ENCODE measurements at regions not wholly inside any gene's neighbourhood (a gene's known extent, or its start where the extent isn't known, plus 50 kb on each side); places are given as distances from the start of the nearest gene placed in this dataset.

GRCh38 chr11:15764326-15764725 lies 592.0 kb downstream of the SOX6 start:
- DNase-seq (ENCODE audit: low read depth in 2 of 2, low spot score in 1 of 2) = no peak

DNA sequence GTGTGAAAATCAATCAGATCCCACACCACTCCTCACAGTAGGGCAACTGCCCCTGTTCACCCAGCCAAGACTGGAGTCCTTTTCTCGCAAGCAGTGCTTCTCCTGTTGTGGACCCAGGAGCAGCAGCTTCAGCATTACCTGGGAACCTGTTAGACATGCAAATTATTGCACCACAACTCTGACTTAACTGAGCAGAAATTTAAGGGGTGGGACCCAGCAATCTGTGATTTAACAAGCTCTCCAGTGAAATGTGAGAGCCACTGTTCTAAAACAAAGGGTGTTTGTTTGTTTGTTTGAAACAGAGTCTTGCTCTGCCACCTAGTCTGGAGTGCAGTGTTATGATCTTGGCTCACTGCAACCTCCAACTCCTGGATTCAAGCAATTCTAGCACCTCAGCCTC lies 591.4 kb downstream of the SOX6 start:
- DNase-seq (ENCODE audit: low read depth in 2 of 2, low spot score in 1 of 2) = no peak

DNA sequence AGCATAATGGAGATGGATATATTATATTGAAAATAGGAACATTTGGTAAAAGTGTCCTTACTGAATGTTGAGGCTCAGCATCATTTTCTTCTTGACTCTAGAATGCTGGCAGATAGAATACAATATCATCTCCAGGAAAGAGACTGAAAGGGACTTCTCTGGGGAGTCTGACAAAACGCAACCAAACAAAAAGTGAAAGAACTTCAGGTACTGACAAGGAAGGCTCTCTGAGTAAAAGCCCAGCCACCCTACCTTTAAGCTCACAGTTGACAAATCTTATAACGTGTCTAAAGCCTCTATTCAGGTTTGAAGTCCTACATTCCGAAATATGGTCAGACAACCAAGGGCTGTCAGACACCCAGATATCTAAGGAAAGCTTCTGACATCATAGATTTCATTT lies 590.8 kb downstream of the SOX6 start:
- no peak for DNase-seq (ENCODE audit: low read depth in 2 of 2, low spot score in 1 of 2)

GRCh38 chr11:15768321-15768720 lies 588.0 kb downstream of the SOX6 start:
- no peak for DNase-seq (ENCODE audit: low read depth in 2 of 2, low spot score in 1 of 2)

- DNase-seq (ENCODE audit: low read depth in 2 of 2, low spot score in 1 of 2) = no peak
These were observed 587.1 kb downstream of the SOX6 start for GRCh38 chr11:15769203-15769602.

GRCh38 chr11:15770798-15771414 lies 585.4 kb downstream of the SOX6 start:
- no peak for DNase-seq (ENCODE audit: low read depth in 2 of 2, low spot score in 1 of 2)

- DNase-seq (ENCODE audit: low read depth in 2 of 2, low spot score in 1 of 2) = no peak
These were observed 583.8 kb downstream of the SOX6 start for GRCh38 chr11:15772547-15772946.

GRCh38 chr11:15772981-15773380 lies 583.4 kb downstream of the SOX6 start:
- DNase-seq (ENCODE audit: low read depth in 2 of 2, low spot score in 1 of 2) = no peak

DNA sequence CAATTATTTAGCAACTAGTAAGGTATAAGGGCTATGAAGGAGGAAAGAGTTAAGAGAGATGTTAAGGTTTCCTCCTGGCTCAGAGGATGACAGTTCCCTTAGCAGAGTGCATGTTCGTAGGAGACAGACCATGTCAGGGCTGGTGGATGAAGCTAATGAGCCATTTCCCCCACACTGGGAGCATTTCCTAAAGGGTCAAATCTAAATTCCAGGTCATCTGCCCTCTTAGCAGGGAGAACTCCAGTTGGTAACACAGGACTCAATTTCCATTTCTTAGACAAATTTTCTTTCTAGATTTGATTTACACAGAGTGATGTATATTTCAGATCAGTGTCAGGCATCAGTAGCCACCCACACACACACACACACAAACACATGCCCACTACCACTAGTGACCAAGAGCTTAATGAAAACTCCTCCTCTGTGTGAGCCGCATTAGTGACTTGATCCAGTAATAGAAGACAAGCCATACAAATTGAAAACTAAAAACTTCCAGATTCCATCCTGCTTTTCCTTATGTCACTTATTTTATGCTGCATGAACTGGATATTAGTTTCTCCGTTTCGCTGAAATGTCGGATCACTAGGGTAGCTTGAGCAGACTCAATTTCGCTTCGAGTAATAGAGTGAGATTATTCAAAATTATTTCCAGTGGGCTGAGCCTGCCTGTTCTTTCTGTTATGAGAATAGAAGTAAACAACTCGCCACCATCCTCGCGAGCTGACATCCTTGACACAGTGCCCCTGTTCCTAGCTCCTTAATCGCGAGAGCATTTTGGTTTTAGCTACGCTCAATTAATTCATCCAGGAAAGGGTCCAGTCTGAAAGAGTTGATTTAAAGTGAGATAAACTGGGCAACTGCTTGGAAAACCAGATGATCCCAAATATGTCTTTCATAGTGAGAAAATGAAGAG lies 582.6 kb downstream of the SOX6 start:
- DNase-seq (ENCODE audit: low read depth in 2 of 2, low spot score in 1 of 2) = no peak

DNA sequence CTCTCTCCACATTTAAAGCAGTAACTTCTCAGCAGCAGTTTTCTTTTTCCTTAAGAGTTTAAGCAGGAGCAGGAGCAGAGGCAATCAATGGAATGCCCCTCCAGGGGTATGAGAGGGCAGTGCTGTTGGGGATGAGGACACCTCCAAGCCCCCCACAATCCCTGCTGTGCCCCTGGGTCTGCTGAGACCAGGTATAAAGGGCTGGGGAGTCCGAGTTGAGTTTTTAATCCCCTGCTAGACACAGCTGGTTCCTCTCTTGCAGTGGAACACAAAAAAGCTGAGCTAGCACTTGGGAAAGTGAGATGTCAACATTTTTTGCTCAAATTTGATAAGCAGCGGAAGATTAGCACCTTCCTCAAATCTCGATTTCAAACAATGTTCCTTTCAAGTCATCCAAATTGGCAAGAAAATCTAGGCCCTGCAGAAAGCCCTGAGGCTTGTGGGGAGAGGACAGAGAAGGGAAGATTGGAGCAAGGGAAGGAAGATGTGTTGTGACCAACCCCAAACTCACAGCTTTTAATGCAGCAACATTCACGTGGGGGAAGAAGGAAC lies 581.9 kb downstream of the SOX6 start:
- DNase-seq (ENCODE audit: low read depth in 2 of 2, low spot score in 1 of 2) = no peak

DNA sequence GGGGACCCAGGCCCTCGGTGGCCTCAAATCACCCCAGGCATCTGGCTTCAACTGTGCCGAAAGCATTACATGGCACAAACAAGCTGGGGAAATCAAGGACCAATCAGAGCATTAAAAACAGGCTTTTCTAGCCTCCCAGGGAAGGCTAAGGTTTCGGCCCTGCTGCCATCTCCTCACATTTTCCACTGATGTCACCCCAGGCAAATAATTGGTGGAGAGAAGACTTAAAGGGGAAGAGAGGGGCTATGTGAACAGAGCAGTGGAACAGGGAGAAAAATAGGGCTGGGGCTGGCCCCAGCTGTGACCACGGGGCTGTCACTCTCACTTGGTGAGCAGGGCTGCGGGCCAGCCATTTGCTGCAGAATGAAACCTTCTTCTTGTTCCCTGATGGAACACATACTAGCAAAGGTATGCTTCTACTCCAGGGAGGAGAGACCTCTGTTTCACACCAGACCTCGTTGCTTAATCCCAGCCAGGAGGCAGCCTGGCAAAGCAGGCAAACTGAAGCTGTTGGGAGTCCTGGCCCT lies 581.3 kb downstream of the SOX6 start:
- no peak for DNase-seq (ENCODE audit: low read depth in 2 of 2, low spot score in 1 of 2)

DNA sequence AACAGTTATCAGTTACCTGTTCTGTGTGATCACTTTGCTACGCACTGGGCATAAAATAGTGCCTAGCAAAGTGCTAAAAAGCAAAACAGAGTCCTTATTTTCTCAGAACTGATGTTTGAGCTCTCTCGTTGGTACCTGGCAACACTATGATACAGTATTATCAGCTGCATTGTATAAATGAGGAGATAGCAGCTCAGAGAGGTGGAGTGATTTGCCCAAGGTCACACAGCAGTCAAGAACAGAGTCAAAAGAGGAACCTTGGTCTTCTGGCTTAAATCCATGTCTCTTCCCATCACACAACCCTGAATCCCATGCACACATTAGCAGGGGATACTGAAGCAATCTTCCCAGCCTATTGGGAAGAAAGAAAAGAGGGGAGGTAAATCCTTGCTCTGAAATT lies 580.5 kb downstream of the SOX6 start:
- no peak for DNase-seq (ENCODE audit: low read depth in 2 of 2, low spot score in 1 of 2)

DNA sequence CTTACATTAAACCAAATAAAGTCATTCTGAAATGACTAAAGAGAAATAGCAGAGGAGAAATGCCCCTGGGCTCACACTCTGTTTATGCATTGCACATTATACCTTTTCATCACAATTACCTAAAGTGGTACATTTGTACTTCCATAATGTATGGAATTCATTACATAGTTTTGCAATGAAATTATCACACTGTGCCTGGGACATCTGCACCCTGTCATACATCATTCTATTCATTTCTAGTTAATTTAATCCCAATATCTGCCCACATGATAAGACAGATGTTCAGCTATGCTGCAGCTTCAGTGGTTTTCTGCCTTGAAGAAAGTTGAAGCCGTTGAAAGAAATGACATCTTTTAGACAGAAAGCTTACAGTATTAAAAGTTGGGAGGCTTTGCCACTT lies 580.0 kb downstream of the SOX6 start:
- no peak for DNase-seq (ENCODE audit: low read depth in 2 of 2, low spot score in 1 of 2)

GRCh38 chr11:15779518-15779917 lies 576.8 kb downstream of the SOX6 start:
- no peak for DNase-seq (ENCODE audit: low read depth in 2 of 2, low spot score in 1 of 2)

- DNase-seq (ENCODE audit: low read depth in 2 of 2, low spot score in 1 of 2) = no peak
These were observed 576.0 kb downstream of the SOX6 start for GRCh38 chr11:15780382-15780781.

GRCh38 chr11:15780837-15781236 lies 575.5 kb downstream of the SOX6 start:
- DNase-seq (ENCODE audit: low read depth in 2 of 2, low spot score in 1 of 2) = no peak

- no peak for DNase-seq (ENCODE audit: low read depth in 2 of 2, low spot score in 1 of 2)
These were observed 572.7 kb downstream of the SOX6 start for GRCh38 chr11:15783619-15784018.

DNA sequence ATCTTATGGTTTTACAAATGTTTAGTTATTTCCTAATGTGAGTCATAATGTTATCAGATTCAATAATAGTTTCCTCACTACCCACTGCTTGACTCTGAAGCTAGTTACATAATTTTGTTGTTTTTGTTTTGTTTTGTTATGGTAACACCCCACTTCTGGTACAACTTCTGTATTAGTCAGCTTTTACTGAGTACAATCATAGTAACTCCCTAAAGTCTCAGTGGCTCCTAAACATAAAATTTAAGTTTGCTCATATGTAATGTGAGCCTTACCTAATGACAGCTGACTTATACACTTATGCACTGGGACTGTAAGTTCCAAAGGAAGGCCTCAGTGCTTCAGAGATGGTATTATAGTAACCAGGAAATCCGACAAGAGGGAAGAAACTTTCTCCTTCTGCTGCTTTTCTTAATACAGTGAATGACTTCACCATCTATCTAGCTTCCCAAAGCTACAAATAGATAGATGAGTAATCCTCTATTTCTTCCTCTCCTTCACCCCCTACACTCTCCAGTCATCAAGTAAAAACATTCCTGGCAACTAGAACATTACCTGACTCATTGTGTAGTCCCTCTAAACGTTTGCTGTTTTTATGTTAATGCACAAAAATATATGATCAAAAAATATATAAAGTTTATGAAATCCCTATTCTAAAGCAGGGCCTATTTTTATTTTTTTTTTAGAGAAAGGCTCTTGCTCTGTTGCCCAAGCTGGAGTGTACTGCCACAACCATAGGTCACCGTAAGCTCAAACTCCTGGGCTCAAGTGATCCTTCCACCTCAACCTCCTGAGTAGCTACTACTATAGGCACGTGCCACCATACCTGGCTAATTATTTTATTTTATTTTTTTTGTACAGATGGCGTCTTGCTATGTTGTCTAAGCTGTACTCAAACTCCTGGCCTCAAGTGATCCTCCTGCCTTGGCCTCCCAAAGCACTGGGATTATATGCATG lies 563.0 kb downstream of the SOX6 start:
- no peak for DNase-seq (ENCODE audit: low read depth in 2 of 2, low spot score in 1 of 2)

- DNase-seq (ENCODE audit: low read depth in 2 of 2, low spot score in 1 of 2) = no peak
These were observed 561.8 kb downstream of the SOX6 start for GRCh38 chr11:15794361-15795150.

GRCh38 chr11:15795378-15795777 lies 561.0 kb downstream of the SOX6 start:
- DNase-seq (ENCODE audit: low read depth in 2 of 2, low spot score in 1 of 2) = no peak

Data from stimulated activated CD8-positive, alpha-beta memory T cell treated with anti-CD3 and anti-CD28 coated beads, Interleukin-4, amount 100 ng/mL, for 4 hours (primary cell).